ENCODE measurements at regions not wholly inside any gene's neighbourhood (a gene's known extent, or its start where the extent isn't known, plus 50 kb on each side); places are given as distances from the start of the nearest gene placed in this dataset.

DNA sequence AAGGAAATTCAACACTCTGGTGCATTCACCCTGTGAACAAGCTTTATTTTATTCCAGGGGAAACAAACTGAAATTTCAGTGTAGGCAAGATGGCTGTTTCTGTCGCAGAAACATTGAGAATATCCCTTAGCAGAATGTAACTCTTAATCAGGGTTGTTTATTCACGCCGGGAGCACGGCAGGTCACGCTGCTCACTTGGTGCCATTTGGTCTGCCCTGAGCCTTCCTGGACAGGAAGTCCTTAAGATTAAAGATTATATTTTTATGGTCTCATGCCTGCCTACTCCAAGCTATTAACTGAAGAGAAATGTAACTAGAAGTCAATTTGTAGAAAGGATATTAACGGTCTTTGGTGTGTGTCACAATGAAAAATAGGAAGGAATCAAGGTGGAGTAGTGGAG is 185.3 kb upstream of the ARGLU1 start:
- H3K4me2 ChIP-seq (ENCODE audit: insufficient read depth, low read length) = no peak overlapping the region
- H3K27me3 ChIP-seq (ENCODE audit: control insufficient read depth in 2 of 2, insufficient read depth in 2 of 2, low read length in 2 of 2) = no peaks in the 10 kb centered on the region
- 4% methylated on average over 6 of the region's 6 CpGs for WGBS (ENCODE audit: insufficient coverage, low coverage, missing lambda C conversion rate)
- no peak overlapping the region for H3K27ac ChIP-seq (ENCODE audit: extremely low read depth, low read depth, low read length)
- FAIRE-seq = no peak
- H3K4me1 ChIP-seq (replicated peaks in 1 of 2; ENCODE audit: control insufficient read depth in 2 of 2, insufficient read depth in 2 of 2, low read length in 2 of 2) = no peaks in the 10 kb centered on the region
- no peaks in the 10 kb centered on the region for H3K79me2 ChIP-seq (ENCODE audit: control insufficient read depth, insufficient read depth, low read length)
- no peak overlapping the region for H3K4me3 ChIP-seq
- H3K36me3 ChIP-seq (ENCODE audit: control insufficient read depth, insufficient read depth, low read length) = no peaks in the 10 kb centered on the region
- ATAC-seq = no peak
- BruUV-seq (replicated peaks) = no TSS peak
- no peak for DNase-seq (ENCODE audit: extremely low read depth in 1 of 4, low spot score in 3 of 4)
- no peaks in the 10 kb centered on the region for H4K20me1 ChIP-seq (replicated peaks; ENCODE audit: control insufficient read depth, insufficient read depth, low read length)
- ChIA-PET POLR2A (no interaction called here), CTCF (ENCODE audit: low intra/inter-chr PET ratio) (no interaction called here)
- intact Hi-C loops (cut with micrococcal nuclease) (no loop called here), in situ Hi-C loops (cut with MboI) (no loop called here)
- TF ChIP-seq JUNB (CRISPR knock-in tag; conservative IDR thresholded peaks at IDR 0.05) = no peak
- TF ChIP-seq, protein P1, sequence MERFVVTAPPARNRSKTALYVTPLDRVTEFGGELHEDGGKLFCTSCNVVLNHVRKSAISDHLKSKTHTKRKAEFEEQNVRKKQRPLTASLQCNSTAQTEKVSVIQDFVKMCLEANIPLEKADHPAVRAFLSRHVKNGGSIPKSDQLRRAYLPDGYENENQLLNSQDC (CRISPR knock-in tag; IDR thresholded peaks at IDR 0.05) = no peak
- no peak for TF ChIP-seq MEF2D (tag; conservative IDR thresholded peaks at IDR 0.05; ENCODE audit: low read depth)
- TF ChIP-seq, protein P2, sequence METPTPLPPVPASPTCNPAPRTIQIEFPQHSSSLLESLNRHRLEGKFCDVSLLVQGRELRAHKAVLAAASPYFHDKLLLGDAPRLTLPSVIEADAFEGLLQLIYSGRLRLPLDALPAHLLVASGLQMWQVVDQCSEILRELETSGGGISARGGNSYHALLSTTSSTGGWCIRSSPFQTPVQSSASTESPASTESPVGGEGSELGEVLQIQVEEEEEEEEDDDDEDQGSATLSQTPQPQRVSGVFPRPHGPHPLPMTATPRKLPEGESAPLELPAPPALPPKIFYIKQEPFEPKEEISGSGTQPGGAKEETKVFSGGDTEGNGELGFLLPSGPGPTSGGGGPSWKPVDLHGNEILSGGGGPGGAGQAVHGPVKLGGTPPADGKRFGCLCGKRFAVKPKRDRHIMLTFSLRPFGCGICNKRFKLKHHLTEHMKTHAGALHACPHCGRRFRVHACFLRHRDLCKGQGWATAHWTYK (CRISPR knock-in tag; IDR thresholded peaks at IDR 0.05) = no peak
- TF ChIP-seq, protein P3, sequence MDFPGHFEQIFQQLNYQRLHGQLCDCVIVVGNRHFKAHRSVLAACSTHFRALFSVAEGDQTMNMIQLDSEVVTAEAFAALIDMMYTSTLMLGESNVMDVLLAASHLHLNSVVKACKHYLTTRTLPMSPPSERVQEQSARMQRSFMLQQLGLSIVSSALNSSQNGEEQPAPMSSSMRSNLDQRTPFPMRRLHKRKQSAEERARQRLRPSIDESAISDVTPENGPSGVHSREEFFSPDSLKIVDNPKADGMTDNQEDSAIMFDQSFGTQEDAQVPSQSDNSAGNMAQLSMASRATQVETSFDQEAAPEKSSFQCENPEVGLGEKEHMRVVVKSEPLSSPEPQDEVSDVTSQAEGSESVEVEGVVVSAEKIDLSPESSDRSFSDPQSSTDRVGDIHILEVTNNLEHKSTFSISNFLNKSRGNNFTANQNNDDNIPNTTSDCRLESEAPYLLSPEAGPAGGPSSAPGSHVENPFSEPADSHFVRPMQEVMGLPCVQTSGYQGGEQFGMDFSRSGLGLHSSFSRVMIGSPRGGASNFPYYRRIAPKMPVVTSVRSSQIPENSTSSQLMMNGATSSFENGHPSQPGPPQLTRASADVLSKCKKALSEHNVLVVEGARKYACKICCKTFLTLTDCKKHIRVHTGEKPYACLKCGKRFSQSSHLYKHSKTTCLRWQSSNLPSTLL (IDR thresholded peaks at IDR 0.05) = no peak
- TF ChIP-seq SAP30 (IDR thresholded peaks at IDR 0.05; ENCODE audit: borderline replicate concordance, insufficient read depth, low read depth, low read length, poor library complexity, severe bottlenecking) = no peak
- no peak for TF ChIP-seq ID3 (CRISPR knock-in tag; IDR thresholded peaks at IDR 0.05)
- TF ChIP-seq ID3 (tag; IDR thresholded peaks at IDR 0.05) = no peak
- no peak for TF ChIP-seq ZNF764 (CRISPR knock-in tag; IDR thresholded peaks at IDR 0.05; ENCODE audit: low read depth)
- TF ChIP-seq XRCC5 (IDR thresholded peaks at IDR 0.05; ENCODE audit: low read depth, low read length) = no peak
- no peak overlapping the region for H2AFZ ChIP-seq (ENCODE audit: low read depth, low read length)
- H3K9me1 ChIP-seq (ENCODE audit: control insufficient read depth, insufficient read depth, low read length) = no peaks in the 10 kb centered on the region
- H3K9ac ChIP-seq (ENCODE audit: insufficient read depth in 1 of 2, low read depth in 2 of 2, low read length in 2 of 2) = no peak overlapping the region
- no peaks in the 10 kb centered on the region for H3K9me3 ChIP-seq (replicated peaks; ENCODE audit: control insufficient read depth, insufficient read depth, low read depth, low read length)

All from K562 (cell line).